Central memory CD8-positive, alpha-beta T cell (primary cell): ENCODE measurements at regions not wholly inside any gene's neighbourhood (a gene's known extent, or its start where the extent isn't known, plus 50 kb on each side); places are given as distances from the start of the nearest gene placed in this dataset.

ENCODE experiments used
- ATAC-seq: fragments of 150-1000 bp; cut with Tn5 transposase; replicated peaks from 2 replicates; pipeline ENCODE4 v1.10.0; 2022; ENCODE audit warnings: mild to moderate bottlenecking, moderate FRiP score, moderate number of reproducible peaks; ENCODE audit not compliant: poor library complexity, severe bottlenecking; ENCODE audit errors: extremely low read depth
- DNase-seq, 2 donors: peaks; one replicate each; pipeline ENCODE4 v3.0.0; 2021; ENCODE audit warnings: low spot score in 2 of 2
- H3K27ac Mint-ChIP-seq: one replicate; pipeline ENCODE4 v1.8.0; 2022; ENCODE audit warnings: low read depth, mild to moderate bottlenecking, moderate library complexity, mixed read lengths
- H3K27me3 Mint-ChIP-seq: one replicate; pipeline ENCODE4 v1.8.0; 2022; ENCODE audit warnings: mixed read lengths
- H3K36me3 Mint-ChIP-seq: one replicate; pipeline ENCODE4 v1.8.0; 2022; ENCODE audit warnings: mild to moderate bottlenecking, moderate library complexity, mixed read lengths; ENCODE audit not compliant: insufficient read depth
- H3K4me1 Mint-ChIP-seq: one replicate; pipeline ENCODE4 v1.8.0; 2022; ENCODE audit warnings: mixed read lengths
- H3K4me3 Mint-ChIP-seq: one replicate; pipeline ENCODE4 v1.8.0; 2022; ENCODE audit warnings: mild to moderate bottlenecking, moderate library complexity, mixed read lengths
- H3K9me3 Mint-ChIP-seq: one replicate; pipeline ENCODE4 v1.8.0; 2022; ENCODE audit warnings: mixed read lengths

- peaks cover 9% of the 10 kb centered on the region for H3K9me3 Mint-ChIP-seq
- DNase-seq = no peak
- no peak overlapping the region for H3K4me3 Mint-ChIP-seq
- ATAC-seq = no peak
- no peak overlapping the region for H3K27ac Mint-ChIP-seq
- H3K36me3 Mint-ChIP-seq = no peaks in the 10 kb centered on the region
- H3K4me1 Mint-ChIP-seq = no peaks in the 10 kb centered on the region
- no peaks in the 10 kb centered on the region for H3K27me3 Mint-ChIP-seq
Observed at GRCh38 chr12:86551146-86551571, 295.0 kb upstream of the MGAT4C start.

- no peak for DNase-seq
- no peaks in the 10 kb centered on the region for H3K36me3 Mint-ChIP-seq
- H3K4me1 Mint-ChIP-seq = no peaks in the 10 kb centered on the region
- no peaks in the 10 kb centered on the region for H3K27me3 Mint-ChIP-seq
- ATAC-seq = no peak
- H3K4me3 Mint-ChIP-seq = no peak overlapping the region
- H3K9me3 Mint-ChIP-seq = peaks cover 9% of the 10 kb centered on the region
- no peak overlapping the region for H3K27ac Mint-ChIP-seq
Observed at GRCh38 chr12:86550218-86551145, 294.3 kb upstream of the MGAT4C start.

- Mint-ChIP-seq H3K27ac (no peak overlapping the region), H3K9me3 (no peaks in the 10 kb centered on the region), H3K4me1 (no peaks in the 10 kb centered on the region), H3K36me3 (no peaks in the 10 kb centered on the region), H3K4me3 (no peak overlapping the region), H3K27me3 (no peaks in the 10 kb centered on the region)
- no peak for DNase-seq
- no peak for ATAC-seq
Observed at GRCh38 chr12:86543716-86544115, 287.5 kb upstream of the MGAT4C start.

GRCh38 chr12:86530996-86531655, 274.9 kb upstream of the MGAT4C start:
- Mint-ChIP-seq H3K27me3 (no peaks in the 10 kb centered on the region), H3K27ac (no peak overlapping the region), H3K36me3 (no peaks in the 10 kb centered on the region), H3K4me3 (no peak overlapping the region), H3K4me1 (no peaks in the 10 kb centered on the region), H3K9me3 (peaks cover 16% of the 10 kb centered on the region)
- no peak for DNase-seq
- no peak for ATAC-seq

GRCh38 chr12:86526060-86526595, 269.9 kb upstream of the MGAT4C start:
- H3K4me1 Mint-ChIP-seq = no peaks in the 10 kb centered on the region
- peaks cover 39% of the 10 kb centered on the region for H3K9me3 Mint-ChIP-seq
- no peaks in the 10 kb centered on the region for H3K27me3 Mint-ChIP-seq
- peaks cover 3% of the 10 kb centered on the region for H3K36me3 Mint-ChIP-seq
- H3K27ac Mint-ChIP-seq = no peak overlapping the region
- DNase-seq = no peak
- no peak for ATAC-seq
- no peak overlapping the region for H3K4me3 Mint-ChIP-seq

- no peaks in the 10 kb centered on the region for H3K4me1 Mint-ChIP-seq
- peaks cover 3% of the 10 kb centered on the region for H3K36me3 Mint-ChIP-seq
- ATAC-seq = no peak
- peaks cover 49% of the 10 kb centered on the region for H3K9me3 Mint-ChIP-seq
- no peak overlapping the region for H3K4me3 Mint-ChIP-seq
- DNase-seq = no peak
- no peaks in the 10 kb centered on the region for H3K27me3 Mint-ChIP-seq
- no peak overlapping the region for H3K27ac Mint-ChIP-seq
Observed at GRCh38 chr12:86523844-86524243, 267.7 kb upstream of the MGAT4C start.

- DNase-seq (no peak), ATAC-seq (no peak)
- no peak overlapping the region for H3K4me3 Mint-ChIP-seq
- no peaks in the 10 kb centered on the region for H3K27me3 Mint-ChIP-seq
- H3K9me3 Mint-ChIP-seq = peaks cover 47% of the 10 kb centered on the region
- H3K27ac Mint-ChIP-seq = no peak overlapping the region
- H3K4me1 Mint-ChIP-seq = no peaks in the 10 kb centered on the region
- peaks cover 3% of the 10 kb centered on the region for H3K36me3 Mint-ChIP-seq
Observed at GRCh38 chr12:86521870-86522269, 265.7 kb upstream of the MGAT4C start.

GRCh38 chr12:86513226-86513625, 257.0 kb upstream of the MGAT4C start:
- DNase-seq (no peak), ATAC-seq (no peak)
- H3K4me3 Mint-ChIP-seq = no peak overlapping the region
- no peak overlapping the region for H3K27ac Mint-ChIP-seq
- H3K36me3 Mint-ChIP-seq = peaks cover 2% of the 10 kb centered on the region
- no peaks in the 10 kb centered on the region for H3K27me3 Mint-ChIP-seq
- peaks cover 15% of the 10 kb centered on the region for H3K9me3 Mint-ChIP-seq
- no peaks in the 10 kb centered on the region for H3K4me1 Mint-ChIP-seq

- H3K9me3 Mint-ChIP-seq = peaks cover 3% of the 10 kb centered on the region
- no peaks in the 10 kb centered on the region for H3K4me1 Mint-ChIP-seq
- ATAC-seq = no peak
- H3K27me3 Mint-ChIP-seq = no peaks in the 10 kb centered on the region
- no peaks in the 10 kb centered on the region for H3K36me3 Mint-ChIP-seq
- no peak overlapping the region for H3K27ac Mint-ChIP-seq
- no peak overlapping the region for H3K4me3 Mint-ChIP-seq
- DNase-seq = no peak
Observed at GRCh38 chr12:86496595-86496994, 240.4 kb upstream of the MGAT4C start.

- H3K27me3 Mint-ChIP-seq = no peaks in the 10 kb centered on the region
- no peak overlapping the region for H3K4me3 Mint-ChIP-seq
- H3K36me3 Mint-ChIP-seq = no peaks in the 10 kb centered on the region
- H3K27ac Mint-ChIP-seq = no peak overlapping the region
- peaks cover 15% of the 10 kb centered on the region for H3K9me3 Mint-ChIP-seq
- no peak for ATAC-seq
- no peaks in the 10 kb centered on the region for H3K4me1 Mint-ChIP-seq
- DNase-seq = no peak
Observed at GRCh38 chr12:86484473-86484872, 228.3 kb upstream of the MGAT4C start.

- H3K9me3 Mint-ChIP-seq = peaks cover 14% of the 10 kb centered on the region
- H3K27me3 Mint-ChIP-seq = no peaks in the 10 kb centered on the region
Observed at GRCh38 chr12:86473231-86473630, 217.0 kb upstream of the MGAT4C start.

GRCh38 chr12:86456776-86457175, 200.6 kb upstream of the MGAT4C start:
- Mint-ChIP-seq H3K27me3 (no peaks in the 10 kb centered on the region), H3K36me3 (no peaks in the 10 kb centered on the region), H3K9me3 (no peaks in the 10 kb centered on the region), H3K4me1 (no peaks in the 10 kb centered on the region), H3K27ac (no peak overlapping the region), H3K4me3 (no peak overlapping the region)
- DNase-seq (no peak), ATAC-seq (no peak)

More at GRCh38 chr12:86473231-86473630, 217.0 kb upstream of the MGAT4C start:
- DNase-seq (no peak), ATAC-seq (no peak)
- H3K27ac Mint-ChIP-seq = no peak overlapping the region
- no peaks in the 10 kb centered on the region for H3K36me3 Mint-ChIP-seq
- H3K4me1 Mint-ChIP-seq = no peaks in the 10 kb centered on the region
- no peak overlapping the region for H3K4me3 Mint-ChIP-seq

- no peak for ATAC-seq
- Mint-ChIP-seq H3K27ac (no peak overlapping the region), H3K9me3 (peaks cover 2% of the 10 kb centered on the region), H3K4me1 (no peaks in the 10 kb centered on the region), H3K4me3 (no peak overlapping the region), H3K36me3 (no peaks in the 10 kb centered on the region), H3K27me3 (no peaks in the 10 kb centered on the region)
- DNase-seq = no peak
Observed at GRCh38 chr12:86456241-86456640, 200.1 kb upstream of the MGAT4C start.
